GM12878 (cell line): ENCODE measurements at regions not wholly inside any gene's neighbourhood (a gene's known extent, or its start where the extent isn't known, plus 50 kb on each side); places are given as distances from the start of the nearest gene placed in this dataset.

Experiments
- ATAC-seq: fragments of 200-7000 bp; cut with Tn5 transposase; 3 replicates; pipeline ENCODE4 v1.9.1; 2020; ENCODE audit warnings: mild to moderate bottlenecking, moderate library complexity
- BruUV-seq: library from RNA; stranded (reverse); fragments of 400-500 nt; replicated peaks from 2 replicates; lab custom pipeline; 2021; lab: Mats Ljungman, UMichigan
- CTCF ChIA-PET: fragments of 300-600 bp; sonication (Branson Sonifier 250); formaldehyde crosslinking; extraction: SDS; loops from one replicate; lab custom pipeline; 2021; ENCODE audit warnings: inconsistent platforms; lab: Yijun Ruan, JAX
- POLR2A ChIA-PET: fragments of 350-600 bp; formaldehyde crosslinking; extraction: SDS; loops from one replicate; lab custom pipeline; 2021; ENCODE audit warnings: inconsistent platforms; lab: Charles Lee
- RAD21 ChIA-PET: fragments of 300-600 bp; sonication (Branson Sonifier 250); formaldehyde crosslinking; loops from one replicate; lab custom pipeline; 2023; ENCODE audit warnings: antibody characterized with exemption; ENCODE audit not compliant: unreplicated experiment; lab: Charles Lee
- SMC1A ChIA-PET: fragments of 300-600 bp; sonication (Branson Sonifier 250); formaldehyde crosslinking; loops from one replicate; lab custom pipeline; 2023; ENCODE audit not compliant: unreplicated experiment, uncharacterized antibody; lab: Charles Lee
- DNase-seq: peaks from one replicate; pipeline ENCODE4 v3.0.0-alpha.2; 2011; ENCODE audit warnings: low read depth, low spot score
- FAIRE-seq: peaks from 3 replicates; lab custom pipeline; 2011; peaks lifted over from hg19 to GRCh38; lab: Jason Lieb, UNC
- H2AFZ ChIP-seq: 2 replicates; pipeline ENCODE4 v1.6.0; 2011; ENCODE audit warnings: low read depth, low read length, control low read depth; ENCODE audit not compliant: control insufficient read depth
- H3K27ac ChIP-seq: 2 replicates; pipeline ENCODE4 v1.5.1; 2011; ENCODE audit warnings: control low read depth; ENCODE audit not compliant: control insufficient read depth, insufficient read depth
- H3K27me3 ChIP-seq, 2 experiments: replicated peaks in 1 of 2; 2 replicates each; pipeline versions ENCODE4 v1.6.0 to v1.6.1; 2011; ENCODE audit warnings: low read length in 1 of 2; ENCODE audit not compliant: control insufficient read depth in 2 of 2, insufficient read depth in 2 of 2
- H3K36me3 ChIP-seq, 2 experiments: 2 replicates each; pipeline ENCODE4 v1.5.1; 2011; ENCODE audit warnings: low read length in 1 of 2; ENCODE audit not compliant: control insufficient read depth in 2 of 2, insufficient read depth in 2 of 2
- H3K4me1 ChIP-seq: 2 replicates; pipeline ENCODE4 v1.6.1; 2011; ENCODE audit warnings: mild to moderate bottlenecking, low read length, moderate library complexity, mixed read lengths; ENCODE audit not compliant: control insufficient read depth, insufficient read depth
- H3K4me2 ChIP-seq: 2 replicates; pipeline ENCODE4 v1.6.0; 2011; ENCODE audit warnings: control low read depth; ENCODE audit not compliant: control insufficient read depth, insufficient read depth
- H3K4me3 ChIP-seq: fragments of 200-600 bp; sonication (generic); 2 replicates; pipeline ENCODE4 v1.5.1; 2016
- H3K79me2 ChIP-seq: 2 replicates; pipeline ENCODE4 v1.6.0; 2011; ENCODE audit warnings: low read length; ENCODE audit not compliant: control insufficient read depth, insufficient read depth
- H3K9ac ChIP-seq: 2 replicates; pipeline ENCODE4 v1.8.0; 2011; ENCODE audit warnings: low read length, control low read depth, mixed read lengths; ENCODE audit not compliant: control insufficient read depth, insufficient read depth
- H3K9me3 ChIP-seq: replicated peaks from 3 replicates; pipeline ENCODE4 v1.5.1; 2011; ENCODE audit warnings: mild to moderate bottlenecking, low read length; ENCODE audit not compliant: control insufficient read depth, insufficient read depth
- H4K20me1 ChIP-seq: 2 replicates; pipeline ENCODE4 v1.6.0; 2011; ENCODE audit not compliant: control insufficient read depth, insufficient read depth
- CHD1 ChIP-seq: IDR thresholded peaks from 2 replicates; pipeline ENCODE4 v1.6.1; 2012; ENCODE audit warnings: low read depth, low read length, improper control_type of control experiment
- CREB1 ChIP-seq: IDR thresholded peaks from 2 replicates; pipeline ENCODE4 v1.6.1; 2012; ENCODE audit warnings: low read depth, mild to moderate bottlenecking, inconsistent platforms
- EGR1 ChIP-seq, 2 experiments: IDR thresholded peaks; 1 replicate in 1 of 2; 2 replicates in 1 of 2; pipeline ENCODE4 v1.6.1; 2011 to 2012; ENCODE audit warnings: low read depth in 2 of 2, low read length in 2 of 2, borderline replicate concordance in 1 of 2, mild to moderate bottlenecking in 1 of 2, moderate library complexity in 1 of 2
- ESRRA ChIP-seq: IDR thresholded peaks from 2 replicates; pipeline ENCODE4 v1.6.1; 2012; ENCODE audit warnings: mild to moderate bottlenecking, low read length, improper control_type of control experiment
- GATAD2B ChIP-seq: fragments of 450-650 bp; conservative IDR thresholded peaks from 2 replicates; pipeline ENCODE4 v1.6.1; 2017; ENCODE audit warnings: low read depth, mild to moderate bottlenecking, moderate library complexity
- HDGF ChIP-seq: fragments of 450-650 bp; IDR thresholded peaks from 2 replicates; pipeline ENCODE4 v1.6.1; 2016; ENCODE audit warnings: antibody characterized with exemption
- MYB ChIP-seq: fragments of 150-350 bp; IDR thresholded peaks from 2 replicates; pipeline ENCODE4 v1.6.1; 2014; ENCODE audit warnings: mild to moderate bottlenecking, low read depth, low read length, borderline replicate concordance
- NBN ChIP-seq: fragments of 450-650 bp; IDR thresholded peaks from 2 replicates; pipeline ENCODE4 v1.6.1; 2016
- POU2F2 ChIP-seq: IDR thresholded peaks from 3 replicates; pipeline ENCODE4 v1.6.1; 2011; ENCODE audit warnings: low read depth, mild to moderate bottlenecking, low read length, borderline replicate concordance
- RUNX3 ChIP-seq: IDR thresholded peaks from 2 replicates; pipeline ENCODE4 v1.6.1; 2012; ENCODE audit warnings: low read length, inconsistent platforms
- SMAD5 ChIP-seq: IDR thresholded peaks from 2 replicates; pipeline ENCODE4 v1.6.1; 2016; ENCODE audit warnings: antibody characterized with exemption, low read depth
- SREBF1 ChIP-seq: IDR thresholded peaks from 2 replicates; pipeline ENCODE4 v1.6.1; 2012; ENCODE audit warnings: mild to moderate bottlenecking, low read length
- SREBF2 ChIP-seq: IDR thresholded peaks from 2 replicates; pipeline ENCODE4 v1.6.1; 2012; ENCODE audit warnings: mild to moderate bottlenecking, low read length
- STAT1 ChIP-seq: fragments of 450-650 bp; conservative IDR thresholded peaks from 2 replicates; pipeline ENCODE4 v1.6.1; 2014; ENCODE audit warnings: antibody characterized with exemption, mild to moderate bottlenecking
- STAT3 ChIP-seq: IDR thresholded peaks from 2 replicates; pipeline ENCODE4 v1.6.1; 2011; ENCODE audit warnings: low read depth, low read length, improper control_type of control experiment
- ZNF384 ChIP-seq: IDR thresholded peaks from 2 replicates; pipeline ENCODE4 v1.6.1; 2012; ENCODE audit warnings: low read depth, mild to moderate bottlenecking, low read length, improper control_type of control experiment, borderline replicate concordance
- WGBS: methylation state at CpG from one replicate; pipeline ENCODE4 v1.1.6; 2016; ENCODE audit warnings: low lambda C conversion rate; ENCODE audit not compliant: insufficient replicate concordance, insufficient coverage; ENCODE audit errors: missing lambda C conversion rate; 5-methylcytosine and 5-hydroxymethylcytosine counted together
- in situ Hi-C: fragments of 300-500 bp; cut with MboI; formaldehyde crosslinking; loops from 9 replicates; pipeline ENCODE4 v1.14.3; 2018; ENCODE audit warnings: mixed read lengths
- intact Hi-C: fragments of 100-400 bp; cut with micrococcal nuclease; formaldehyde crosslinking; loops from one replicate; pipeline ENCODE4 v1.14.2; 2022; ENCODE audit not compliant: unreplicated experiment
- TF ChIP-seq, protein P1 (sequence below): IDR thresholded peaks from 2 replicates; pipeline ENCODE4 v1.6.1; 2012; ENCODE audit warnings: low read depth, low read length, improper control_type of control experiment

DNA sequence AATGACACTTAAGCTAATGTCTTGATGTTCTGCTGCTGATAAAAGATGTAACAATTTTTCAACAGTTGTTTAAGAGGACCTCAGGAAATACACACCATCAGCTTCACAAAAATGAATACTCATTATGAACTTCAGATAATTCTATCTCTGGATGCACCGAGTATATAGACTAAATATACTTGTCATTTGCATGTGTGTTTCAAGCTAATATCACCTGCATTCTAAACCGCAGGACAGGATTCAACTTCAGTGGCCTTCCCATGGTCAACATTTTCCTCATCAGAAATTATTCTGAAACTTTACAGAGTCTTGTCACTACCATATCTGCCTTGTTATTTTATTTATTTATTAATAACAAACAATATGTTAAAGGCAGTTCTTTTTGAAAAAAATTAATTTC lies 717.0 kb upstream of the CCDC179 start (continued):
- TF ChIP-seq SMAD5 = no peak
- TF ChIP-seq SREBF1 = no peak

DNA sequence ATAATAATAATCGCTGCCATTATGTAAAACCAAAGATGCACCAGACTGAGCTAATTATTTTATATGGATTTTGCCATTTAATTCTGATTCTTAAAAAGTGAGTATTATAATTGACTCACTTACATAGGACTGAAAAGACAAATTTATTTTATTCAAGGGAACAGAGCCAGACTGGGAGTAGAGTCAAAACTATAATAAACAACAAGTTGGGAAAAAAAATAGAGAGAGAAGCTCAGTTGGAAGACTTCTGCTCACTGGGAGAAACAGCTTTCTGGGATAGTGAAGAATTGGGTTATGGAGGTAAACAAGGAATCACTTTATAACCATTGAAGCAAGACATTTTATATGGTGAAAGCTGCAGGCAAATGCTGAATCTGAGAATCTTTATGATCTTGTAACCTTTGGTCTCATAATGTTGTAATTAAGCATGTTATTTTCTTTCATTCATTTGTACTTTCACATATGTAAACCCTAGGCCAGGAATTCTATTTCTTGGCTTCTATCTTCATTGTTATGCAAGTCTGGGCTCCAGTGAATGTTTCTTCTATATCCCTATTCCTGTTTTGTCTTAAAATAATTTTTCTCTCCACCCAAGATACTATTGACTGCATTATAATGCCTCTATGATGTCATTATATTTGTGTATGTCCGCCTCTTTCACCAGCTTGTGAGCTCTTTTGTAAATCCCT lies 725.3 kb upstream of the CCDC179 start:
- DNase-seq (no peak), FAIRE-seq (no peak)
- POLR2A ChIA-PET = no interaction called here
- H3K4me1 ChIP-seq = no peaks in the 10 kb centered on the region
- H3K9ac ChIP-seq = no peak overlapping the region
- intact Hi-C loops = no loop called here
- in situ Hi-C loops = no loop called here
- RAD21 ChIA-PET = no interaction called here
- H3K4me3 ChIP-seq = no peak overlapping the region
- TF ChIP-seq, protein P1, sequence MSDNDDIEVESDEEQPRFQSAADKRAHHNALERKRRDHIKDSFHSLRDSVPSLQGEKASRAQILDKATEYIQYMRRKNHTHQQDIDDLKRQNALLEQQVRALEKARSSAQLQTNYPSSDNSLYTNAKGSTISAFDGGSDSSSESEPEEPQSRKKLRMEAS = no peak
- no peak for TF ChIP-seq ESRRA
- no peak for TF ChIP-seq EGR1 (IDR thresholded peaks at IDR 0.05; ENCODE audit: borderline replicate concordance in 1 of 2, low read depth in 2 of 2, low read length in 2 of 2)
- TF ChIP-seq ZNF384 = no peak
- TF ChIP-seq SREBF2 = no peak
- no peak for TF ChIP-seq CHD1
- TF ChIP-seq HDGF = no peak
- TF ChIP-seq NBN = no peak
- TF ChIP-seq RUNX3 = no peak
- no peak for TF ChIP-seq GATAD2B
- no peak for TF ChIP-seq POU2F2
- no peak for TF ChIP-seq CREB1
- no peak for TF ChIP-seq MYB
- no peak for TF ChIP-seq STAT1
- TF ChIP-seq STAT3 = no peak
- TF ChIP-seq, all 136 proteins: peak for 0
- H3K27me3 ChIP-seq = no peaks in the 10 kb centered on the region
- H3K9me3 ChIP-seq = no peaks in the 10 kb centered on the region
- H3K79me2 ChIP-seq = no peaks in the 10 kb centered on the region
- H3K4me2 ChIP-seq = no peak overlapping the region
- no peaks in the 10 kb centered on the region for H4K20me1 ChIP-seq
- H2AFZ ChIP-seq = no peak overlapping the region
- WGBS = 22% methylated on average over 2 of the region's 2 CpGs
- ChIA-PET CTCF (no interaction called here), SMC1A (interaction anchor here (0.7 to 1.5 kb wide), 2 partner anchors 9 to 89 kb away, joined by 3 read pairs; no protein-coding TSS in a partner anchor)
- ATAC-seq = no peak
- H3K27ac ChIP-seq = no peak overlapping the region
- no peaks in the 10 kb centered on the region for H3K36me3 ChIP-seq
- no TSS peak for BruUV-seq
